Natural killer cell (primary cell): ENCODE measurements at regions not wholly inside any gene's neighbourhood (a gene's known extent, or its start where the extent isn't known, plus 50 kb on each side); places are given as distances from the start of the nearest gene placed in this dataset.

Source experiments
- ATAC-seq, 3 donors: fragments of 150-1000 bp in 2 of 3; fragments of 200-7000 bp in 1 of 3; cut with Tn5 transposase; 1 replicate in 1 of 3; 2 replicates in 2 of 3; pipeline ENCODE4 v1.10.0; 2021; ENCODE audit warnings: mild to moderate bottlenecking in 2 of 3, moderate library complexity in 2 of 3
- DNase-seq, 2 donors: peaks; one replicate each; pipeline versions ENCODE4 v3.0.0 to v3.0.0-alpha.2; 2013 to 2021; ENCODE audit warnings: mixed read lengths in 1 of 2
- H3K27ac ChIP-seq: one replicate; pipeline ENCODE4 v1.5.1; 2013; ENCODE audit warnings: mild to moderate bottlenecking, low read length
- H3K27me3 ChIP-seq: one replicate; pipeline ENCODE4 v1.6.1; 2013; ENCODE audit warnings: low read length; ENCODE audit not compliant: control insufficient read depth, insufficient read depth
- H3K36me3 ChIP-seq: one replicate; pipeline ENCODE4 v1.6.1; 2013; ENCODE audit warnings: low read length; ENCODE audit not compliant: control insufficient read depth, insufficient read depth
- H3K4me1 ChIP-seq: one replicate; pipeline ENCODE4 v1.6.1; 2013; ENCODE audit warnings: low read length; ENCODE audit not compliant: control insufficient read depth, insufficient read depth
- H3K4me3 ChIP-seq: one replicate; pipeline ENCODE4 v1.5.1; 2013; ENCODE audit warnings: low read length
- H3K9me3 ChIP-seq: one replicate; pipeline ENCODE4 v1.6.1; 2013; ENCODE audit warnings: low read length; ENCODE audit not compliant: control insufficient read depth, insufficient read depth
- H3K27ac Mint-ChIP-seq, 2 donors: one replicate each; pipeline ENCODE4 v1.8.0; 2022; ENCODE audit warnings: mild to moderate bottlenecking in 2 of 2, mixed read lengths in 2 of 2, moderate library complexity in 1 of 2
- H3K27me3 Mint-ChIP-seq, 2 donors: one replicate each; pipeline ENCODE4 v1.8.0; 2022; ENCODE audit warnings: low read depth in 2 of 2, mixed read lengths in 2 of 2
- H3K36me3 Mint-ChIP-seq: one replicate; pipeline ENCODE4 v1.8.0; 2022; ENCODE audit warnings: mixed read lengths
- H3K4me1 Mint-ChIP-seq, 2 donors: one replicate each; pipeline ENCODE4 v1.8.0; 2022; ENCODE audit warnings: mixed read lengths in 2 of 2
- H3K4me3 Mint-ChIP-seq: one replicate; pipeline ENCODE4 v1.8.0; 2022; ENCODE audit warnings: mild to moderate bottlenecking, moderate library complexity, mixed read lengths
- H3K9me3 Mint-ChIP-seq, 2 donors: one replicate each; pipeline ENCODE4 v1.8.0; 2022; ENCODE audit warnings: mixed read lengths in 2 of 2
- CTCF ChIP-seq: fragments of 200-600 bp; IDR thresholded peaks from one replicate; pipeline ENCODE4 v1.8.0; 2022; ENCODE audit warnings: antibody characterized with exemption
- WGBS: methylation state at CpG from one replicate; pipeline ENCODE4 v1.1.7; 2013; ENCODE audit warnings: missing lambda C conversion rate; ENCODE audit not compliant: insufficient coverage; 5-methylcytosine and 5-hydroxymethylcytosine counted together
- intact Hi-C: fragments of 100-400 bp; cut with micrococcal nuclease; formaldehyde crosslinking; loops from one replicate; pipeline ENCODE4 v1.14.2; 2022

GRCh38 chr12:38540156-38540555 is 223.6 kb downstream of the ALG10B start:
- H3K36me3 ChIP-seq, result no peaks in the 10 kb centered on the region
- TF ChIP-seq CTCF, result no peak
- ATAC-seq (no peak), DNase-seq (no peak)
- no peaks in the 10 kb centered on the region for H3K9me3 ChIP-seq
- H3K27ac ChIP-seq, result no peak overlapping the region
- no peaks in the 10 kb centered on the region for H3K27me3 ChIP-seq
- intact Hi-C loops, result no loop called here
- no peak overlapping the region for H3K4me3 ChIP-seq
- Mint-ChIP-seq H3K36me3 (peaks cover 3% of the 10 kb centered on the region), H3K4me1 (no peaks in the 10 kb centered on the region), H3K4me3 (no peak overlapping the region), H3K9me3 (peaks cover 23% of the 10 kb centered on the region in 2 donors), H3K27me3 (no peaks in the 10 kb centered on the region), H3K27ac (no peak overlapping the region)
- no peaks in the 10 kb centered on the region for H3K4me1 ChIP-seq
- 75% methylated on average over 1 of the region's 1 CpG for WGBS

GRCh38 chr12:38541849-38542248 is 225.3 kb downstream of the ALG10B start:
- H3K27me3 ChIP-seq, result no peaks in the 10 kb centered on the region
- H3K36me3 Mint-ChIP-seq, result no peaks in the 10 kb centered on the region
- H3K9me3 Mint-ChIP-seq, result peaks cover 16 to 22% of the 10 kb centered on the region in 2 donors
- no peak overlapping the region for H3K4me3 ChIP-seq
- H3K4me3 Mint-ChIP-seq, result no peak overlapping the region
- no peaks in the 10 kb centered on the region for H3K9me3 ChIP-seq
- TF ChIP-seq CTCF, result no peak
- H3K4me1 ChIP-seq, result no peaks in the 10 kb centered on the region
- no peaks in the 10 kb centered on the region for H3K27me3 Mint-ChIP-seq
- DNase-seq (no peak), ATAC-seq (no peak)
- H3K27ac Mint-ChIP-seq, result no peak overlapping the region
- no peak overlapping the region for H3K27ac ChIP-seq
- no peaks in the 10 kb centered on the region for H3K36me3 ChIP-seq
- no peaks in the 10 kb centered on the region for H3K4me1 Mint-ChIP-seq
- intact Hi-C loops, result no loop called here

GRCh38 chr12:38543151-38543550 is 226.6 kb downstream of the ALG10B start:
- Mint-ChIP-seq H3K4me1 (no peaks in the 10 kb centered on the region), H3K36me3 (no peaks in the 10 kb centered on the region), H3K27ac (no peak overlapping the region), H3K4me3 (no peak overlapping the region), H3K9me3 (peaks cover 24 to 32% of the 10 kb centered on the region in 2 donors), H3K27me3 (no peaks in the 10 kb centered on the region)
- 77% methylated on average over 1 of the region's 1 CpG for WGBS
- Histone ChIP-seq H3K36me3 (no peaks in the 10 kb centered on the region), H3K27ac (no peak overlapping the region), H3K4me3 (no peak overlapping the region), H3K9me3 (no peaks in the 10 kb centered on the region), H3K4me1 (no peaks in the 10 kb centered on the region), H3K27me3 (no peaks in the 10 kb centered on the region)
- DNase-seq, result no peak
- no peak for TF ChIP-seq CTCF
- intact Hi-C loops, result no loop called here
- ATAC-seq, result no peak

- H3K4me1 ChIP-seq, result no peaks in the 10 kb centered on the region
- H3K4me3 Mint-ChIP-seq, result no peak overlapping the region
- peaks cover 6% of the 10 kb centered on the region for H3K9me3 ChIP-seq
- intact Hi-C loops, result no loop called here
- H3K36me3 Mint-ChIP-seq, result no peaks in the 10 kb centered on the region
- no peaks in the 10 kb centered on the region for H3K27me3 ChIP-seq
- H3K4me1 Mint-ChIP-seq, result no peaks in the 10 kb centered on the region
- DNase-seq (no peak), ATAC-seq (no peak)
- no peak overlapping the region for H3K27ac Mint-ChIP-seq
- no peaks in the 10 kb centered on the region for H3K27me3 Mint-ChIP-seq
- 81% methylated on average over 4 of the region's 5 CpGs for WGBS
- no peak overlapping the region for H3K27ac ChIP-seq
- no peak overlapping the region for H3K4me3 ChIP-seq
- peaks cover 20 to 28% of the 10 kb centered on the region in 2 donors for H3K9me3 Mint-ChIP-seq
- TF ChIP-seq CTCF, result no peak
- H3K36me3 ChIP-seq, result no peaks in the 10 kb centered on the region
These were observed 227.9 kb downstream of the ALG10B start for GRCh38 chr12:38544330-38545066.
